SK-N-SH (cell line): ENCODE measurements at regions not wholly inside any gene's neighbourhood (a gene's known extent, or its start where the extent isn't known, plus 50 kb on each side); places are given as distances from the start of the nearest gene placed in this dataset.

Experiments
- CTCF ChIA-PET: fragments of 300-600, 350-600 bp; formaldehyde crosslinking; extraction: SDS; loops from one replicate; lab custom pipeline; 2021; lab: Yijun Ruan, JAX
- POLR2A ChIA-PET: fragments of 350-600 bp; sonication (Branson Sonifier 250); formaldehyde crosslinking; extraction: SDS; loops from one replicate; lab custom pipeline; 2020; ENCODE audit warnings: antibody characterized with exemption, inconsistent platforms; lab: Yijun Ruan, JAX
- DNase-seq: peaks from one replicate; pipeline ENCODE4 v3.0.0; 2012
- H2AFZ ChIP-seq: fragments of 200-600 bp; sonication (generic); 2 replicates; pipeline ENCODE4 v1.8.1; 2016; ENCODE audit warnings: antibody characterized with exemption, mild to moderate bottlenecking, low read depth
- H3F3A ChIP-seq: fragments of 200-600 bp; sonication (generic); replicated peaks from 2 replicates; pipeline ENCODE3; 2016; ENCODE audit warnings: antibody characterized with exemption, mild to moderate bottlenecking; ENCODE audit not compliant: insufficient read depth
- H3K27ac ChIP-seq, 2 experiments: fragments of 200-500 bp in 1 of 2; fragments of 200-600 bp in 1 of 2; sonication (Bioruptor generic) in 1 of 2; sonication (generic), shearing (Covaris generic) in 1 of 2; 2 replicates each; pipeline versions ENCODE4 v1.5.1 to v1.6.1; 2014 to 2016; ENCODE audit warnings: low read depth in 2 of 2, inconsistent platforms in 1 of 2, low read length in 1 of 2, mild to moderate bottlenecking in 1 of 2, mixed read lengths in 1 of 2
- H3K27me3 ChIP-seq: fragments of 200-600 bp; sonication (generic), shearing (Covaris generic); 2 replicates; pipeline ENCODE4 v1.6.1; 2016; ENCODE audit warnings: mixed run types; ENCODE audit not compliant: insufficient read depth
- H3K36me3 ChIP-seq, 2 experiments: fragments of 200-500 bp in 1 of 2; fragments of 200-600 bp in 1 of 2; sonication (Bioruptor generic) in 1 of 2; sonication (generic) in 1 of 2; replicated peaks in 1 of 2; 2 replicates each; pipeline versions ENCODE3 to v1.5.1; 2014 to 2016; ENCODE audit warnings: low read length in 1 of 2, mild to moderate bottlenecking in 1 of 2; ENCODE audit not compliant: insufficient read depth in 2 of 2, control insufficient read depth in 1 of 2
- H3K4me1 ChIP-seq, 2 experiments: fragments of 200-500 bp in 1 of 2; fragments of 200-600 bp in 1 of 2; sonication (Bioruptor generic) in 1 of 2; sonication (generic), shearing (Covaris generic) in 1 of 2; 2 replicates each; pipeline versions ENCODE4 v1.5.1 to v1.6.1; 2014 to 2016; ENCODE audit warnings: low read depth in 1 of 2, low read length in 1 of 2, mixed run types in 1 of 2; ENCODE audit not compliant: insufficient read depth in 2 of 2, control insufficient read depth in 1 of 2
- H3K4me2 ChIP-seq: fragments of 200-600 bp; sonication (generic), shearing (Covaris generic); 2 replicates; pipeline ENCODE4 v1.6.1; 2017; ENCODE audit warnings: mixed run types
- H3K4me3 ChIP-seq, 2 experiments: fragments of 200-500 bp in 1 of 2; fragments of 200-600 bp in 1 of 2; sonication (Bioruptor generic) in 1 of 2; sonication (generic), shearing (Covaris generic) in 1 of 2; 2 replicates each; pipeline versions ENCODE4 v1.5.1 to v1.8.1; 2014 to 2016; ENCODE audit warnings: low read depth in 2 of 2, inconsistent platforms in 1 of 2, low read length in 1 of 2, mild to moderate bottlenecking in 1 of 2, mixed read lengths in 1 of 2, moderate library complexity in 1 of 2
- H3K79me2 ChIP-seq: fragments of 200-600 bp; sonication (generic); 2 replicates; pipeline ENCODE4 v1.8.1; 2017; ENCODE audit warnings: mild to moderate bottlenecking; ENCODE audit not compliant: insufficient read depth
- H3K9ac ChIP-seq: fragments of 200-600 bp; sonication (generic); 2 replicates; pipeline ENCODE4 v1.6.1; 2017; ENCODE audit warnings: mixed run types
- H3K9me2 ChIP-seq: fragments of 200-600 bp; sonication (generic); 2 replicates; pipeline ENCODE4 v1.6.1; 2017; ENCODE audit warnings: mixed run types
- H3K9me3 ChIP-seq: fragments of 200-600 bp; sonication (generic); 2 replicates; pipeline ENCODE4 v1.6.1; 2017; ENCODE audit warnings: mixed run types, mild to moderate bottlenecking, moderate library complexity
- H4K20me1 ChIP-seq: fragments of 200-600 bp; sonication (generic); 2 replicates; pipeline ENCODE4 v1.6.1; 2017; ENCODE audit warnings: mild to moderate bottlenecking, mixed run types; ENCODE audit not compliant: insufficient read depth
- EP300 ChIP-seq, 2 experiments: IDR thresholded peaks; 2 replicates each; pipeline versions ENCODE4 v1.4.0 to v1.6.1; 2012; ENCODE audit warnings: borderline replicate concordance in 1 of 2, low read depth in 1 of 2, low read length in 1 of 2
- EZH2phosphoT487 ChIP-seq: fragments of 200-600 bp; sonication (generic); IDR thresholded peaks from 2 replicates; pipeline ENCODE4 v1.6.1; 2017; ENCODE audit warnings: low read depth, mixed run types, mild to moderate bottlenecking, antibody characterized with exemption, moderate library complexity, borderline replicate concordance
- FOXJ3 ChIP-seq: sonication (generic); formaldehyde crosslinking; IDR thresholded peaks from 2 replicates; pipeline ENCODE4 v1.5.1; 2020; ENCODE audit warnings: mild to moderate bottlenecking, missing genetic modification reagents
- FOXM1 ChIP-seq: IDR thresholded peaks from 2 replicates; pipeline ENCODE4 v1.4.0; 2012; ENCODE audit warnings: low read depth, mild to moderate bottlenecking
- GATA2 ChIP-seq: sonication (generic); formaldehyde crosslinking; IDR thresholded peaks from 2 replicates; pipeline ENCODE4 v1.5.0; 2020; ENCODE audit warnings: mild to moderate bottlenecking, missing genetic modification reagents
- JUND ChIP-seq: IDR thresholded peaks from 2 replicates; pipeline ENCODE4 v1.4.0; 2012
- MEF2A ChIP-seq: IDR thresholded peaks from 2 replicates; pipeline ENCODE4 v1.4.0; 2012; ENCODE audit warnings: low read depth, borderline replicate concordance
- NFIC ChIP-seq: IDR thresholded peaks from 2 replicates; pipeline ENCODE4 v1.4.0; 2012; ENCODE audit warnings: borderline replicate concordance
- NRF1 ChIP-seq: IDR thresholded peaks from 2 replicates; pipeline ENCODE4 v1.6.1; 2012; ENCODE audit warnings: low read depth, mild to moderate bottlenecking, low read length
- RAD21 ChIP-seq: IDR thresholded peaks from 2 replicates; pipeline ENCODE4 v1.6.1; 2012; ENCODE audit warnings: mild to moderate bottlenecking, low read length
- RCOR1 ChIP-seq: fragments of 150-350 bp; IDR thresholded peaks from 2 replicates; pipeline ENCODE4 v1.6.1; 2017; ENCODE audit warnings: antibody characterized with exemption, low read length
- RFX5 ChIP-seq: IDR thresholded peaks from 2 replicates; pipeline ENCODE4 v1.6.1; 2012; ENCODE audit warnings: mild to moderate bottlenecking, improper control_type of control experiment, low read length
- SMC3 ChIP-seq: IDR thresholded peaks from 2 replicates; pipeline ENCODE4 v1.6.1; 2012; ENCODE audit warnings: low read depth, low read length, improper control_type of control experiment
- TAF1 ChIP-seq: IDR thresholded peaks from 2 replicates; pipeline ENCODE4 v1.6.1; 2012; ENCODE audit warnings: low read depth, mild to moderate bottlenecking, low read length, moderate library complexity, borderline replicate concordance
- TCF12 ChIP-seq: IDR thresholded peaks from 2 replicates; pipeline ENCODE4 v1.4.0; 2012
- TEAD4 ChIP-seq: IDR thresholded peaks from 2 replicates; pipeline ENCODE4 v1.4.0; 2012; ENCODE audit warnings: mild to moderate bottlenecking, borderline replicate concordance; ENCODE audit not compliant: insufficient read depth
- YY1 ChIP-seq: IDR thresholded peaks from 2 replicates; pipeline ENCODE4 v1.4.0; 2012; ENCODE audit warnings: low read depth, mild to moderate bottlenecking
- WGBS: methylation state at CpG from one replicate; pipeline ENCODE4 v1.1.6; 2017; ENCODE audit warnings: low lambda C conversion rate; 5-methylcytosine and 5-hydroxymethylcytosine counted together
- TF ChIP-seq, protein P1 (sequence below): fragments of 150-350 bp; IDR thresholded peaks from 2 replicates; pipeline ENCODE4 v1.6.1; 2016; ENCODE audit warnings: mild to moderate bottlenecking, low read depth, low read length
- TF ChIP-seq, protein P2 (sequence below): fragments of 150-350 bp; IDR thresholded peaks from 2 replicates; pipeline ENCODE4 v1.6.1; 2017; ENCODE audit warnings: antibody characterized with exemption, low read length, low read depth, borderline replicate concordance
- TF ChIP-seq, protein P3 (sequence below): fragments of 200-600 bp; sonication (generic); IDR thresholded peaks from 2 replicates; pipeline ENCODE4 v1.6.1; 2017; ENCODE audit warnings: antibody characterized with exemption, mild to moderate bottlenecking, moderate library complexity
- TF ChIP-seq, protein P4 (sequence below): IDR thresholded peaks from 2 replicates; pipeline ENCODE4; 2012

DNA sequence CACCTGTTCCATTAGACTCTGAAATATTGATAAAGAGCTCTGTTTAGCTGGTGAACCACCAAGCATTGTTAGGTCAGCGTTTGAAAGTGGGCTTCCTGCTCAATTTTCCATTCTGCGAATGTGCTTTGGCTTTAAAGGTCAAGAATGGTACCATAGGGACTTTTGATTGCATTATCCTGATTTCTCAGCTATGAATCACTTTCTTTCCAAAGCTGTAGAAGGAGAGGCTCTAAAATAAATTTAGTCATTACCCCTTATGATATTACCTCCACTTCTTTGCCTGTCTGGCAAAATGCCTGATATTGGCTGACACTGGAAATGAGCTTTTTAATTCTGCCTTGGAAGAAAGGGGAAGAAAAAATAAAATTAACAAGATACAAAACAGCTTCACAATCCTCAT, 237.2 kb upstream of the CTNND2 start:
- H3K4me1 ChIP-seq: no peaks in the 10 kb centered on the region
- H4K20me1 ChIP-seq: no peaks in the 10 kb centered on the region
- no peak overlapping the region for H2AFZ ChIP-seq
- 15% methylated on average over 2 of the region's 2 CpGs for WGBS
- H3F3A ChIP-seq: no peaks in the 10 kb centered on the region
- no peak overlapping the region for H3K9ac ChIP-seq
- DNase-seq: no peak
- H3K9me2 ChIP-seq: no peaks in the 10 kb centered on the region
- H3K27me3 ChIP-seq: no peaks in the 10 kb centered on the region
- ChIA-PET POLR2A (no interaction called here), CTCF (no interaction called here)
- no peaks in the 10 kb centered on the region for H3K36me3 ChIP-seq
- TF ChIP-seq RFX5: no peak
- no peak for TF ChIP-seq EZH2phosphoT487
- TF ChIP-seq, protein P1, sequence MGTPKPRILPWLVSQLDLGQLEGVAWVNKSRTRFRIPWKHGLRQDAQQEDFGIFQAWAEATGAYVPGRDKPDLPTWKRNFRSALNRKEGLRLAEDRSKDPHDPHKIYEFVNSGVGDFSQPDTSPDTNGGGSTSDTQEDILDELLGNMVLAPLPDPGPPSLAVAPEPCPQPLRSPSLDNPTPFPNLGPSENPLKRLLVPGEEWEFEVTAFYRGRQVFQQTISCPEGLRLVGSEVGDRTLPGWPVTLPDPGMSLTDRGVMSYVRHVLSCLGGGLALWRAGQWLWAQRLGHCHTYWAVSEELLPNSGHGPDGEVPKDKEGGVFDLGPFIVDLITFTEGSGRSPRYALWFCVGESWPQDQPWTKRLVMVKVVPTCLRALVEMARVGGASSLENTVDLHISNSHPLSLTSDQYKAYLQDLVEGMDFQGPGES: no peak
- no peak for TF ChIP-seq EP300 (IDR thresholded peaks at IDR 0.05; ENCODE audit: borderline replicate concordance in 1 of 2, low read depth in 1 of 2, low read length in 1 of 2)
- TF ChIP-seq TAF1: no peak
- TF ChIP-seq, protein P2, sequence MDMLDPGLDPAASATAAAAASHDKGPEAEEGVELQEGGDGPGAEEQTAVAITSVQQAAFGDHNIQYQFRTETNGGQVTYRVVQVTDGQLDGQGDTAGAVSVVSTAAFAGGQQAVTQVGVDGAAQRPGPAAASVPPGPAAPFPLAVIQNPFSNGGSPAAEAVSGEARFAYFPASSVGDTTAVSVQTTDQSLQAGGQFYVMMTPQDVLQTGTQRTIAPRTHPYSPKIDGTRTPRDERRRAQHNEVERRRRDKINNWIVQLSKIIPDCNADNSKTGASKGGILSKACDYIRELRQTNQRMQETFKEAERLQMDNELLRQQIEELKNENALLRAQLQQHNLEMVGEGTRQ: no peak
- TF ChIP-seq FOXJ3: no peak
- no peak for TF ChIP-seq JUND
- no peak for TF ChIP-seq GATA2
- no peak for TF ChIP-seq RAD21
- no peak for TF ChIP-seq YY1
- no peak for TF ChIP-seq MEF2A
- no peak for TF ChIP-seq FOXM1
- TF ChIP-seq SMC3: no peak
- TF ChIP-seq, protein P3, sequence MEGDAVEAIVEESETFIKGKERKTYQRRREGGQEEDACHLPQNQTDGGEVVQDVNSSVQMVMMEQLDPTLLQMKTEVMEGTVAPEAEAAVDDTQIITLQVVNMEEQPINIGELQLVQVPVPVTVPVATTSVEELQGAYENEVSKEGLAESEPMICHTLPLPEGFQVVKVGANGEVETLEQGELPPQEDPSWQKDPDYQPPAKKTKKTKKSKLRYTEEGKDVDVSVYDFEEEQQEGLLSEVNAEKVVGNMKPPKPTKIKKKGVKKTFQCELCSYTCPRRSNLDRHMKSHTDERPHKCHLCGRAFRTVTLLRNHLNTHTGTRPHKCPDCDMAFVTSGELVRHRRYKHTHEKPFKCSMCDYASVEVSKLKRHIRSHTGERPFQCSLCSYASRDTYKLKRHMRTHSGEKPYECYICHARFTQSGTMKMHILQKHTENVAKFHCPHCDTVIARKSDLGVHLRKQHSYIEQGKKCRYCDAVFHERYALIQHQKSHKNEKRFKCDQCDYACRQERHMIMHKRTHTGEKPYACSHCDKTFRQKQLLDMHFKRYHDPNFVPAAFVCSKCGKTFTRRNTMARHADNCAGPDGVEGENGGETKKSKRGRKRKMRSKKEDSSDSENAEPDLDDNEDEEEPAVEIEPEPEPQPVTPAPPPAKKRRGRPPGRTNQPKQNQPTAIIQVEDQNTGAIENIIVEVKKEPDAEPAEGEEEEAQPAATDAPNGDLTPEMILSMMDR: no peak
- no peak for TF ChIP-seq RCOR1
- no peak for TF ChIP-seq NRF1
- no peak for TF ChIP-seq NFIC
- TF ChIP-seq, all 33 proteins: peak for 0
- Histone ChIP-seq H3K9me3 (no peaks in the 10 kb centered on the region), H3K4me2 (no peak overlapping the region), H3K27ac (no peak overlapping the region), H3K79me2 (no peaks in the 10 kb centered on the region), H3K4me3 (no peak overlapping the region)

DNA sequence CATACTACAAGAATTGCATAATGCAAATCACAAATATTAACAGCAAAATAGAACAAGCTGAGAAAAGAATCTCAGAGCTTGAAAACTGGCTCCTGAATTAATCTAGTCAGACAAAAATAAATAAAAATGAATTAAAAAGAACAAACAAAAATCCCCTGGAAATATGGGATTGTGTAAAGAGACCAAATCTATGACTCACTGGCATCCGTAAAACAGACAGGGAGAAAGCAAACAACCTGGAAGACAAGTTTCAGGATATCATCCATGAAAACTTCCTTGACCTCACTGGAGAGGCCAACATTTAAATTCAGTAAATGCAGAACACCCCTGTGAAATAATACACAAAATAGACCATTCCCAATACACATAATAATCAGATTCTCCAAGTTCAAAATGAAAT, 229.3 kb upstream of the CTNND2 start:
- POLR2A ChIA-PET: no interaction called here

More for the DNA sequence above, 229.3 kb upstream of the CTNND2 start:
- no peak overlapping the region for H3K4me3 ChIP-seq
- no peak overlapping the region for H3K27ac ChIP-seq
- no peaks in the 10 kb centered on the region for H3F3A ChIP-seq
- no peak overlapping the region for H3K9ac ChIP-seq
- H3K9me2 ChIP-seq: no peaks in the 10 kb centered on the region
- CTCF ChIA-PET: no interaction called here
- no peak overlapping the region for H2AFZ ChIP-seq
- WGBS: 10% methylated on average over 1 of the region's 1 CpG
- H3K79me2 ChIP-seq: no peaks in the 10 kb centered on the region
- TF ChIP-seq SMC3: no peak
- no peak for TF ChIP-seq TCF12
- TF ChIP-seq RFX5: no peak
- TF ChIP-seq TEAD4: no peak
- TF ChIP-seq, protein P3: no peak
- TF ChIP-seq, protein P4, sequence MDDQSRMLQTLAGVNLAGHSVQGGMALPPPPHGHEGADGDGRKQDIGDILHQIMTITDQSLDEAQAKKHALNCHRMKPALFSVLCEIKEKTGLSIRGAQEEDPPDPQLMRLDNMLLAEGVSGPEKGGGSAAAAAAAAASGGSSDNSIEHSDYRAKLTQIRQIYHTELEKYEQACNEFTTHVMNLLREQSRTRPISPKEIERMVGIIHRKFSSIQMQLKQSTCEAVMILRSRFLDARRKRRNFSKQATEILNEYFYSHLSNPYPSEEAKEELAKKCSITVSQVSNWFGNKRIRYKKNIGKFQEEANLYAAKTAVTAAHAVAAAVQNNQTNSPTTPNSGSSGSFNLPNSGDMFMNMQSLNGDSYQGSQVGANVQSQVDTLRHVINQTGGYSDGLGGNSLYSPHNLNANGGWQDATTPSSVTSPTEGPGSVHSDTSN: no peak
- no peak for TF ChIP-seq MEF2A
- H3K4me1 ChIP-seq: no peaks in the 10 kb centered on the region
- no peaks in the 10 kb centered on the region for H3K36me3 ChIP-seq
- H3K4me2 ChIP-seq: no peak overlapping the region
- H3K9me3 ChIP-seq: no peaks in the 10 kb centered on the region
- no peaks in the 10 kb centered on the region for H3K27me3 ChIP-seq
- no peaks in the 10 kb centered on the region for H4K20me1 ChIP-seq
- DNase-seq: no peak
